22Rv1 (cell line): ENCODE measurements at regions not wholly inside any gene's neighbourhood (a gene's known extent, or its start where the extent isn't known, plus 50 kb on each side); places are given as distances from the start of the nearest gene placed in this dataset.
A peak's percentile ranks its signal among the peaks of the same experiment; 100 is the strongest.

ENCODE experiments used
- H3K27ac ChIP-seq: fragments of 450-650 bp; 2 replicates; pipeline ENCODE4 v1.5.1; 2017
- CTCF ChIP-seq: fragments of 450-650 bp; IDR thresholded peaks from 2 replicates; pipeline ENCODE4 v1.5.1; 2017; ENCODE audit warnings: mild to moderate bottlenecking
- ZFX ChIP-seq: fragments of 450-650 bp; IDR thresholded peaks from 2 replicates; pipeline ENCODE4 v1.6.1; 2017; ENCODE audit warnings: antibody characterized with exemption, borderline replicate concordance

GRCh38 chr9:82891321-82891720 lies 171.6 kb downstream of the RASEF start:
- no peak overlapping the region for H3K27ac ChIP-seq
- TF ChIP-seq ZFX (no peak), CTCF (no peak)

- H3K27ac ChIP-seq, result no peak overlapping the region
- TF ChIP-seq CTCF (no peak), ZFX (no peak)
Measured at GRCh38 chr9:82893549-82893948, 169.4 kb downstream of the RASEF start.

- no peak for TF ChIP-seq CTCF
- TF ChIP-seq ZFX, result no peak
- H3K27ac ChIP-seq, result no peak overlapping the region
Measured at GRCh38 chr9:82894548-82894947, 168.4 kb downstream of the RASEF start.

GRCh38 chr9:82894961-82895821 lies 167.8 kb downstream of the RASEF start:
- no peak for TF ChIP-seq CTCF
- TF ChIP-seq ZFX, result no peak
- no peak overlapping the region for H3K27ac ChIP-seq

GRCh38 chr9:82895822-82896110 lies 167.2 kb downstream of the RASEF start:
- TF ChIP-seq ZFX (no peak), CTCF (no peak)
- no peak overlapping the region for H3K27ac ChIP-seq

- TF ChIP-seq CTCF (0 out of 2 replicates have a peak, but pooled peaks have one; percentile 14), ZFX (no peak)
Measured at GRCh38 chr9:82903503-82903902, 159.4 kb downstream of the RASEF start.

GRCh38 chr9:82911996-82912395 lies 150.9 kb downstream of the RASEF start:
- TF ChIP-seq CTCF, result no peak
- TF ChIP-seq ZFX, result no peak
- no peak overlapping the region for H3K27ac ChIP-seq

More at GRCh38 chr9:82903503-82903902, 159.4 kb downstream of the RASEF start:
- H3K27ac ChIP-seq, result no peak overlapping the region
